Upper lobe of right lung (tissue), 1 donor: ENCODE measurements at regions not wholly inside any gene's neighbourhood (a gene's known extent, or its start where the extent isn't known, plus 50 kb on each side); places are given as distances from the start of the nearest gene placed in this dataset.
A peak's percentile ranks its signal among the peaks of the same experiment; 100 is the strongest.

Experiments used
- ATAC-seq: fragments of 200-7000 bp; cut with Tn5 transposase; one replicate; pipeline ENCODE4 v1.9.1; 2020; ENCODE audit warnings: mild to moderate bottlenecking, moderate library complexity
- DNase-seq: peaks from one replicate; pipeline ENCODE4 v3.0.0-alpha.2; 2020
- H3K27ac ChIP-seq: fragments of 200-600 bp; one replicate; pipeline ENCODE4 v1.8.0; 2022
- H3K27me3 ChIP-seq: fragments of 200-600 bp; one replicate; pipeline ENCODE4 v1.8.0; 2022; ENCODE audit warnings: mild to moderate bottlenecking
- H3K36me3 ChIP-seq: fragments of 200-600 bp; one replicate; pipeline ENCODE4 v1.8.0; 2022
- H3K4me1 ChIP-seq: fragments of 200-600 bp; one replicate; pipeline ENCODE4 v1.8.0; 2022
- H3K4me3 ChIP-seq: fragments of 200-600 bp; one replicate; pipeline ENCODE4 v1.8.0; 2022; ENCODE audit warnings: mild to moderate bottlenecking
- H3K9me3 ChIP-seq: fragments of 200-600 bp; one replicate; pipeline ENCODE4 v1.8.0; 2022
- CTCF ChIP-seq: fragments of 200-600 bp; IDR thresholded peaks from one replicate; pipeline ENCODE4 v1.8.0; 2022; ENCODE audit warnings: antibody characterized with exemption
- intact Hi-C: fragments of 100-400 bp; cut with DNase I; formaldehyde crosslinking; loops from one replicate; pipeline ENCODE4 v1.11.0; 2022
- donor health status: DM: no; HTN: yes; CAD: no; lungs with severe emphysema.

- Histone ChIP-seq H3K9me3 (no peaks in the 10 kb centered on the region), H3K27me3 (no peaks in the 10 kb centered on the region), H3K4me1 (no peaks in the 10 kb centered on the region), H3K27ac (no peak overlapping the region), H3K4me3 (no peak overlapping the region), H3K36me3 (no peaks in the 10 kb centered on the region)
- TF ChIP-seq CTCF: peak; percentile 33
- DNase-seq: no peak
- ATAC-seq: no peak
- intact Hi-C loops: no loop called here
Observed at GRCh38 chr5:15383469-15383868, 116.5 kb upstream of the FBXL7 start.

- no peak for TF ChIP-seq CTCF
- ATAC-seq: no peak
- no peaks in the 10 kb centered on the region for H3K4me1 ChIP-seq
- intact Hi-C loops: no loop called here
- H3K9me3 ChIP-seq: no peaks in the 10 kb centered on the region
- no peak overlapping the region for H3K27ac ChIP-seq
- H3K36me3 ChIP-seq: no peaks in the 10 kb centered on the region
- no peaks in the 10 kb centered on the region for H3K27me3 ChIP-seq
- H3K4me3 ChIP-seq: no peak overlapping the region
- DNase-seq: no peak
Observed at GRCh38 chr5:15383021-15383420, 117.0 kb upstream of the FBXL7 start.

- intact Hi-C loops: no loop called here
Observed at GRCh38 chr5:15377573-15378340, 122.2 kb upstream of the FBXL7 start.

GRCh38 chr5:15376803-15377202 lies 123.2 kb upstream of the FBXL7 start:
- H3K9me3 ChIP-seq: no peaks in the 10 kb centered on the region
- no peaks in the 10 kb centered on the region for H3K4me1 ChIP-seq
- H3K36me3 ChIP-seq: no peaks in the 10 kb centered on the region
- no peak overlapping the region for H3K27ac ChIP-seq
- no peak overlapping the region for H3K4me3 ChIP-seq
- TF ChIP-seq CTCF: no peak
- no peaks in the 10 kb centered on the region for H3K27me3 ChIP-seq
- DNase-seq: no peak
- intact Hi-C loops: no loop called here
- ATAC-seq: peak; percentile 53

More at GRCh38 chr5:15377573-15378340, 122.2 kb upstream of the FBXL7 start:
- ATAC-seq (no peak), DNase-seq (no peak)
- Histone ChIP-seq H3K9me3 (no peaks in the 10 kb centered on the region), H3K27ac (no peak overlapping the region), H3K4me1 (no peaks in the 10 kb centered on the region), H3K27me3 (no peaks in the 10 kb centered on the region), H3K4me3 (no peak overlapping the region), H3K36me3 (no peaks in the 10 kb centered on the region)
- no peak for TF ChIP-seq CTCF

- DNase-seq: no peak
- intact Hi-C loops: no loop called here
- no peaks in the 10 kb centered on the region for H3K27me3 ChIP-seq
- no peak overlapping the region for H3K4me3 ChIP-seq
- no peak overlapping the region for H3K27ac ChIP-seq
- no peak for TF ChIP-seq CTCF
- no peaks in the 10 kb centered on the region for H3K4me1 ChIP-seq
- no peaks in the 10 kb centered on the region for H3K9me3 ChIP-seq
- no peaks in the 10 kb centered on the region for H3K36me3 ChIP-seq
- ATAC-seq: no peak
Observed at GRCh38 chr5:15376088-15376487, 123.9 kb upstream of the FBXL7 start.
